AG09319 (cell line): ENCODE measurements at regions not wholly inside any gene's neighbourhood (a gene's known extent, or its start where the extent isn't known, plus 50 kb on each side); places are given as distances from the start of the nearest gene placed in this dataset.
"Not testable (repeated sequence)": the region's sequence is repeated elsewhere in the genome, so short reads cannot be mapped to it uniquely, and the experiment has no call there.

Experiments used
- DNase-seq: peaks from one replicate; pipeline ENCODE4 v3.0.0-alpha.2; 2010; ENCODE audit warnings: low read depth; ENCODE audit errors: extremely low read depth
- CTCF ChIP-seq: IDR thresholded peaks from 2 replicates; pipeline ENCODE4 v1.5.1; 2011; ENCODE audit warnings: low read depth, mild to moderate bottlenecking, inconsistent platforms, low read length, moderate library complexity

- DNase-seq: no peak
- peak; percentile 98 for TF ChIP-seq CTCF
These were observed 116.3 kb upstream of the CHD6 start for GRCh38 chr20:41734506-41734945.

- TF ChIP-seq CTCF: no peak
- DNase-seq: no peak
These were observed 115.0 kb upstream of the CHD6 start for GRCh38 chr20:41733151-41733550.

- DNase-seq: not testable (repeated sequence)
These were observed 113.0 kb upstream of the CHD6 start for GRCh38 chr20:41731198-41731597.

GRCh38 chr20:41727681-41728080, 109.5 kb upstream of the CHD6 start:
- not testable (repeated sequence) for DNase-seq

GRCh38 chr20:41726727-41727126, 108.5 kb upstream of the CHD6 start:
- TF ChIP-seq CTCF: no peak
- DNase-seq: no peak

- no peak for TF ChIP-seq CTCF
- DNase-seq: no peak
These were observed 101.0 kb upstream of the CHD6 start for GRCh38 chr20:41719151-41719550.

GRCh38 chr20:41717483-41717882, 99.3 kb upstream of the CHD6 start:
- no peak for DNase-seq
- no peak for TF ChIP-seq CTCF

GRCh38 chr20:41716911-41717310, 98.7 kb upstream of the CHD6 start:
- TF ChIP-seq CTCF: no peak
- no peak for DNase-seq

- no peak for TF ChIP-seq CTCF
These were observed 98.3 kb upstream of the CHD6 start for GRCh38 chr20:41716436-41716835.

More at GRCh38 chr20:41716436-41716835, 98.3 kb upstream of the CHD6 start:
- no peak for DNase-seq
